HG03064 (cell line): ENCODE measurements at regions not wholly inside any gene's neighbourhood (a gene's known extent, or its start where the extent isn't known, plus 50 kb on each side); places are given as distances from the start of the nearest gene placed in this dataset.
A peak's percentile ranks its signal among the peaks of the same experiment; 100 is the strongest.

Source experiments
- ATAC-seq: cut with Tn5 transposase; IDR thresholded peaks from one replicate; pipeline ENCODE4 v1.9.1; 2021; ENCODE audit warnings: low read depth; ENCODE audit not compliant: unreplicated experiment

DNA sequence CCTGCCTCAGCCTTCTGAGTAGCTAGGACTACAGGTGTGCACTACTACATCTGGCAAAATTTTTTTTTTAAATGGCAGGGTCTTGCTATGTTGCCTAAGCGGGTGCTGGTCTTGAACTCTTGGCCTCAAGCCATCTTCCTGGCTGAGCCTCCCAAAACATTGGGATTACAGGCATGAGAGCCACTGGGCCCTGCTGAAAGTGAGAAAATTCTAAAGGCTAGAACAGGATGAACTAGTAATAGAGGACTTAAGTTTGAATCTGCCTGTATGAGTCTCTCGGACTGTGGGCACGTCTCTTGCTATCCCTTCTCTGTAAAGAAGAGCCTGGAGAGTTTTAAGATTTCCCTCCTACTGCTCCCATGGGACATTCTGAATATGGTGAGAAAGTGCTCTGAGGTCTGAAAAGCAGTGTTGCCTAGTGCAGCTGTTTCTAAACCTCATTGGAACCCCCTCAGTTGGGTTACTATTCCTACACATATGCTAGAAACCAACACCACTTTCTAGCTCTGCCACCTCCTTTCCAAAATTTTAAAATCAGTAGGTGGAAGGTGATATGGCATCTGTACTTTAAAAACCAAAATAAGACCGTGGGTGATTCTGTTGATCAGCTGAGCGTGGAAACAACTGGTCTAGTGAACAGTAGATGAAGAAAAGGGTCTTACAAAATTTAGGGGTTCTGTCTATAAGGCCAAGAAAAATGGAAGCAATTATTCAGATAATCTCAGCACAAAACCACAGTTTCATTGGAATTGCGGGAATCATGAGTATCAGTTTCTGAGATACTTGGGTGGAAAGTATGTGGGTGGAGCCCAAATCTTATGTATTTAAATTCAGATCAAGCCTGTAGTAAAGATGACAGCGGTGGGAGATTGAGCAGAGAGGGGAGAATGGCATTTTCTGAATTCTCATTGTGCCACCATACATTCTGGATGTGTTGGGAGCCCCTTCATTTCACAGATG lies 259.8 kb upstream of the CXCR4 start:
- ATAC-seq = no peak

GRCh38 chr2:136376798-136377211 lies 258.9 kb upstream of the CXCR4 start:
- ATAC-seq = no peak

DNA sequence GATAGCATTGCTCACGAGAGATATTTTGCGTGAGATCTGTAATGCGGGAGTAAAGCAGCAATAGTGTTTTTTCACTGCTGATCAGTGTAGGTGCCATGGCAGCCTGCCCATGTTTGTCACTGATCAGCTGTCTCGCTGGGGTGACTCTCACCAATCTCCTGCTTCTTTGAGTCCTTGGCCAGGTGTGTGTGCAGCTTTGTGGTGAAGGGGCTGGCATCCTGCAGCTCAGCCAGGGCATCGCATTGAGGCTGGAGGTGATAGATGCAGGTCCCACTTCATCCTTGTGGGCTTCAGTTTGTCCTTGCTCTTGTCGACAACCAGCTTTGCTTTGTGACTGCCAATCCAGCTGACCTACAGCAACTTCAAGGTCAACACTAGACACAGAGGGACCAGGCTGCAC lies 258.3 kb upstream of the CXCR4 start:
- no peak for ATAC-seq

DNA sequence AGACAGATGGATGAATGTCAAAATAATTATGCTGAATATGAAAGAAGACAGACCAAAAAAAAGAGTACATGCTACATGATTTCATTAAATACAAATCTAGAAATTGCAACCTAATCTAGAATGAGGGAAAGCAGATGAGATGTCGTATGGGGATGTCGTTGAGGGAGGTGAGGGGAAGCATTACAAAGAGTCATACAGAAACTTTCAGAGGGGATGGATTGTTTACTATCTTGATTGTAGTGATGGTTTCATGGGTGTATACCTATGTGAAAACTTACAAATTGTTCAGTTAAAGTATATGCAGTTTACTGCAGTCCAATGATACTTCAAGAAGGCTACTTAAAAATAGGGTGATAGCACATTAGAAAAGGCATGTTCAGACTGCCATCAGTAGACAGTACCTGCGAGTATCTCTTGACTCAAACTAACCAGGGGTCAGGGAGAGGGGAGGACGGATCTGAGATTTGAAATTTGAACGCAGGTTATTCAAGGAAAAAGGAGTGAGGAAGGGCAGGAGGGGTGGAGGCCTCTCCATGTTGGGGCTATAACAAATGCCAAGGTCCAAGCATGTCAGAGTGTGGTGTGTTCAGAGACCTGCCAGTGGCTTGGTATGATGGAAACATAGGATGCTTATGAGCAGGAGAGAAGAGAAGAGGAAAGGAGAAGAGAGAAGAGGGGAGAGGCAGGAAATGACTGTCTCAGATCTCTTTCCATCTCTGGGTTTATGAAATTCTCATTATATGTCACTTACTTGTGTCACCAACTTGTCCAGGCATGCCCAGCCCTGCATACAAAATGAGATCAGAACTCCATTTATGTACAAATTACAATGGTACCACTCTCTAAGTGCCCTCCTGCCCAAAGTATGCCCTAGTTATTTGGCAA lies 257.3 kb upstream of the CXCR4 start:
- peak; percentile 48 for ATAC-seq

- ATAC-seq = no peak
These were observed 255.9 kb upstream of the CXCR4 start for GRCh38 chr2:136373841-136374240.

GRCh38 chr2:136373029-136373428 lies 255.1 kb upstream of the CXCR4 start:
- no peak for ATAC-seq

GRCh38 chr2:136363900-136364299 lies 246.0 kb upstream of the CXCR4 start:
- no peak for ATAC-seq

GRCh38 chr2:136363470-136363869 lies 245.5 kb upstream of the CXCR4 start:
- no peak for ATAC-seq

DNA sequence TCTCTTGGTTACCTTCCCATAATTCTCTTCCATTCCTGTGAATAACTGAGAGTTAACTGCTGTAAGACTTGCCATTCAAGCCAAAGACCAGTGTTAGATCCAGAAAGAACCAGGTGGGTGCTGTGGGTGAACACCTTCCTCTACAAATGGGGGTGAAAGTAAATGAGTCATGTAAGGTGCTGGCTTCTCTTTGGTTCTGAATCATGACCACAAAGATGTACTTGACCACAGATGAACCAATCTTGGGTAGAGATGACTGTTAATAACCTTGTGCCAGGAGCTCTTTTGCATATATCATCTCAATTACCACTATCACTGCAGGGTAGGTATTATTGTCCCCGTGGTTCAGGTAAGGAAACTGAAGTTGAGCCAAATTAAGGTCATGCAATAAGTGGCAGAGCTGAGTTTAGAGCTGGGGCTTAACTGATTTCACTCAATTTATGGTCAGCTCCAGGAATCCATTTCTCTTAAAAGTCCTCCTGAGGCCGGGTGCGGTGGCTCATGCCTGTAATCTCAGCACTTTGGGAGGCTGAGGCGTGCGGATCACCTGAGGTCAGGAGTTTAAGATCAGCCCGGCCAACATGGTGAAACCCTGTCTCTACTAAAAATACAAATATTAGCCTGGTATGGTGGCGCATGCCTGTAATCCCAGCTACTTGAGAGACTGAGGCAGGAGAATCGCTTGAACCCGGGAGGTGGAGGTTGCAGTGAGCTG lies 244.9 kb upstream of the CXCR4 start:
- ATAC-seq = peak; percentile 95

GRCh38 chr2:136361521-136361920 lies 243.6 kb upstream of the CXCR4 start:
- no peak for ATAC-seq

GRCh38 chr2:136360790-136361189 lies 242.8 kb upstream of the CXCR4 start:
- no peak for ATAC-seq

DNA sequence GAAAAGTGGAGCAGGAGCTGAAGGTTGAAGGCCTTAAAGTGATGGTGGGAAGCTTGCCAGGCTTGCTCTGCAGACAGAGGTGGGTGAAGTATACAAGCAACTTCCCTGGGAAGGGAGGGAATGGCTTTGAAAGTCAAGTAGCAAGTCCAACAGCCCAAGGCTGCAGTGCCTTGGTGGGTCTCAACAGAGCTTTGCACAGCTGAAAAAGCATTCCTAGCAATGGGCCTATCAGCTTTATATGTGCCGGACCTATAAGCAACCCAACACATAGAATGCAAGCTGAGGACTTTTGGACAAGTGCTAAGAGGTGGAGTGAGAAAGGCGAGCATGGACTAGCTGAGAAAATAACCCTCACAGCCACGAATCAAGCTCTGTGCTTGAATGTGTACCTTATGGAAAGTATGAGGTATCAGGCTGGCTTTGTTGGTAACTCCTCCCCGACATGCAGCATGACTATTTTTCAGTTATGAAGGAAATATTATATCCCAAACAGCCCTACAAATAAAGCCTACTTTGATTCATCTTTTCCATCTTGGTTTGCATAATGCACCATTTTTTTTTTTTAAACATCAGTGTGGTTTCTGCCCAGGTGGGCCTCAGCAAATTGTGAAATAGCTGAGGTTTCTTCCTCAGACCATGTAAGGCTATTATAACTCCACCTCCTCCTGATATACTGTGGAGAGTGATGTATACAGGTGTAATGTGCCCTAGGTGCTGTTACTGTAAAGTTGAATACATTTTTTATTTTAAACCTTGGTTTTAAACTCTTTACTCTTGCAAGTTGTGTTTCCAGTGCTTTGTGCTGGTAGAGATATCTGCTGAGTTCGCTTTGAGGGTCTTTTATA lies 241.4 kb upstream of the CXCR4 start:
- ATAC-seq = no peak

- ATAC-seq = no peak
These were observed 240.6 kb upstream of the CXCR4 start for GRCh38 chr2:136358576-136358975.

GRCh38 chr2:136357007-136357380 lies 239.0 kb upstream of the CXCR4 start:
- no peak for ATAC-seq

- ATAC-seq = no peak
These were observed 238.4 kb upstream of the CXCR4 start for GRCh38 chr2:136356125-136357006.

- ATAC-seq = no peak
These were observed 233.7 kb upstream of the CXCR4 start for GRCh38 chr2:136351684-136352083.

DNA sequence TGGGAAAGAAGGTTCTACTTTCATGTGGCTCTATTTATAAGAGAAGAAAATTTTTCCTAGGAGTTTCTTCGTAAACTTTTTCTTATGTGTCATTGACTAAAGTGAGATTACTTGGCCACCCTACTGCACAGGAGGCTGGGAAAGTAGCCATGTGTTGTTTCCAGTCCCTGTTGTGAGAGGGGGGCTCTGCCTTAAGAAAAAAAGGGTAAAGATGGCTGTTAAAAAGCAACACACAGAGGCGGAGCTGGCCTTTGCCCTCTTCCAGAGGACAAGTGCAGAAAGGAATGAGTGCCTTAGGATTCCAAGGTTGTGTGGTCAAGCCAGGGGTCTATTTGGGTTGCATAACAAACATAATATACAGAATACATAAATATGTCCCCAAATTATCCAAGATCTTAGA lies 230.0 kb upstream of the CXCR4 start:
- no peak for ATAC-seq

DNA sequence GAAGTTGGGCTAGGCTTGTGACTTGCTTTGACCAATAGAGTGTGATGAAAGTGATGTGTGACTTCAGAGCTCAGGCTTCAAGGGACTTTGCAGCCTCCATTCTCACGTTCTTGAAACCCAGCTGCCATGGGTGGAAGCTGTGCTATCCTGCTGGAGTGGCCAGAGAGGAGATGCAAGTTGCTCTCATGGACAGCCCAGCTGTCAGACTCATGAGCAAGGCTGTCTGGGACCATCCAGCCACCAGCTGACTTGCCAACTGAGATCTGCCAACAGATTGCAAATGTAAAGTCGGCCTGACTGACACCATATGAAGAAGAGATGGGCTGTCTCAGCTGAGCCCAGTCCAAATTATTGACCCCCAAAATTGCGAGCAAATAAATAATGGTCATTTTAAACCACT lies 226.4 kb upstream of the CXCR4 start:
- no peak for ATAC-seq

DNA sequence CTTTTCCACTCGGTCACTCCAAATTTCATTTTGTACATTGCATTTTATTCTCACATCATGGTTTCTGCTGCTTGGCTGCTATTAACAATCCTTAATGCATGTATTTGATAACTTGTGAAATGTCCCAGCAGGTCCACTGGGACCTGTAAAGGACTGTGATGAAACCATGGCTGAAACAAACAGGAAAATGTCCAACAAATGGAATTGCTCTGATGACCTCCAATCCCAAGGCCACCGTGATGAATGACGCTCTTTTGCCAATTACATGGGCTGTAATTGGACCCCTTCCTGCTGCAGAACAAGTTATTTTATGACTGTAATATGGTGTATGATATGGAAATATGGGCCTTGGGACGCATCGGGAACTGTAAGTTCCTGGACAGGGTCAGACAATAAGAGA lies 224.2 kb upstream of the CXCR4 start:
- ATAC-seq = no peak
